NCI-H2107 (cell line): ENCODE measurements at regions not wholly inside any gene's neighbourhood (a gene's known extent, or its start where the extent isn't known, plus 50 kb on each side); places are given as distances from the start of the nearest gene placed in this dataset.

Source experiments
- DNase-seq: peaks from one replicate; lab custom pipeline; 2025; lab: John Stamatoyannopoulos, UW

GRCh38 chr2:147137711-147138110, 707.1 kb upstream of the ACVR2A start:
- no peak for DNase-seq

- no peak for DNase-seq
Observed at GRCh38 chr2:147135376-147135775, 709.5 kb upstream of the ACVR2A start.

- no peak for DNase-seq
Observed at GRCh38 chr2:147133286-147133908, 711.4 kb upstream of the ACVR2A start.

- DNase-seq, result no peak
Observed at GRCh38 chr2:147125145-147125544, 719.7 kb upstream of the ACVR2A start.

GRCh38 chr2:147122944-147123343, 721.9 kb upstream of the ACVR2A start:
- no peak for DNase-seq

- no peak for DNase-seq
Observed at GRCh38 chr2:147110962-147111361, 733.9 kb upstream of the ACVR2A start.

- DNase-seq, result no peak
Observed at GRCh38 chr2:147110317-147110716, 734.5 kb upstream of the ACVR2A start.

- no peak for DNase-seq
Observed at GRCh38 chr2:147109291-147109690, 735.5 kb upstream of the ACVR2A start.

- DNase-seq, result no peak
Observed at GRCh38 chr2:147108548-147108947, 736.3 kb upstream of the ACVR2A start.

- no peak for DNase-seq
Observed at GRCh38 chr2:147101941-147102790, 742.7 kb upstream of the ACVR2A start.

- no peak for DNase-seq
Observed at GRCh38 chr2:147100406-147101035, 744.3 kb upstream of the ACVR2A start.

GRCh38 chr2:147099845-147100244, 745.0 kb upstream of the ACVR2A start:
- no peak for DNase-seq

GRCh38 chr2:147098940-147099339, 745.9 kb upstream of the ACVR2A start:
- DNase-seq, result no peak

GRCh38 chr2:147097747-147098146, 747.1 kb upstream of the ACVR2A start:
- no peak for DNase-seq

GRCh38 chr2:147096671-147097070, 748.2 kb upstream of the ACVR2A start:
- DNase-seq, result no peak

- no peak for DNase-seq
Observed at GRCh38 chr2:147095376-147095775, 749.5 kb upstream of the ACVR2A start.

- no peak for DNase-seq
Observed at GRCh38 chr2:147094077-147094476, 750.8 kb upstream of the ACVR2A start.

GRCh38 chr2:147092266-147092665, 752.6 kb upstream of the ACVR2A start:
- DNase-seq, result no peak

GRCh38 chr2:147091448-147091847, 753.4 kb upstream of the ACVR2A start:
- no peak for DNase-seq

- DNase-seq, result no peak
Observed at GRCh38 chr2:147088871-147089270, 756.0 kb upstream of the ACVR2A start.

- no peak for DNase-seq
Observed at GRCh38 chr2:147086715-147087114, 758.1 kb upstream of the ACVR2A start.

GRCh38 chr2:147083664-147084063, 761.2 kb upstream of the ACVR2A start:
- DNase-seq, result no peak
